GM12878 (cell line): ENCODE measurements at regions not wholly inside any gene's neighbourhood (a gene's known extent, or its start where the extent isn't known, plus 50 kb on each side); places are given as distances from the start of the nearest gene placed in this dataset.

Experiments used
- ATAC-seq: fragments of 200-7000 bp; cut with Tn5 transposase; 3 replicates; pipeline ENCODE4 v1.9.1; 2020; ENCODE audit warnings: mild to moderate bottlenecking, moderate library complexity
- BruUV-seq: library from RNA; stranded (reverse); fragments of 400-500 nt; replicated peaks from 2 replicates; lab custom pipeline; 2021; lab: Mats Ljungman, UMichigan
- CTCF ChIA-PET: fragments of 300-600 bp; sonication (Branson Sonifier 250); formaldehyde crosslinking; extraction: SDS; loops from one replicate; lab custom pipeline; 2021; ENCODE audit warnings: inconsistent platforms; lab: Yijun Ruan, JAX
- POLR2A ChIA-PET: fragments of 350-600 bp; formaldehyde crosslinking; extraction: SDS; loops from one replicate; lab custom pipeline; 2021; ENCODE audit warnings: inconsistent platforms; lab: Charles Lee
- RAD21 ChIA-PET: fragments of 300-600 bp; sonication (Branson Sonifier 250); formaldehyde crosslinking; loops from one replicate; lab custom pipeline; 2023; ENCODE audit warnings: antibody characterized with exemption; ENCODE audit not compliant: unreplicated experiment; lab: Charles Lee
- SMC1A ChIA-PET: fragments of 300-600 bp; sonication (Branson Sonifier 250); formaldehyde crosslinking; loops from one replicate; lab custom pipeline; 2023; ENCODE audit not compliant: unreplicated experiment, uncharacterized antibody; lab: Charles Lee
- DNase-seq: peaks from one replicate; pipeline ENCODE4 v3.0.0-alpha.2; 2011; ENCODE audit warnings: low read depth, low spot score
- FAIRE-seq: peaks from 3 replicates; lab custom pipeline; 2011; peaks lifted over from hg19 to GRCh38; lab: Jason Lieb, UNC
- H2AFZ ChIP-seq: 2 replicates; pipeline ENCODE4 v1.6.0; 2011; ENCODE audit warnings: low read depth, low read length, control low read depth; ENCODE audit not compliant: control insufficient read depth
- H3K27ac ChIP-seq: 2 replicates; pipeline ENCODE4 v1.5.1; 2011; ENCODE audit warnings: control low read depth; ENCODE audit not compliant: control insufficient read depth, insufficient read depth
- H3K27me3 ChIP-seq, 2 experiments: replicated peaks in 1 of 2; 2 replicates each; pipeline versions ENCODE4 v1.6.0 to v1.6.1; 2011; ENCODE audit warnings: low read length in 1 of 2; ENCODE audit not compliant: control insufficient read depth in 2 of 2, insufficient read depth in 2 of 2
- H3K36me3 ChIP-seq, 2 experiments: 2 replicates each; pipeline ENCODE4 v1.5.1; 2011; ENCODE audit warnings: low read length in 1 of 2; ENCODE audit not compliant: control insufficient read depth in 2 of 2, insufficient read depth in 2 of 2
- H3K4me1 ChIP-seq: 2 replicates; pipeline ENCODE4 v1.6.1; 2011; ENCODE audit warnings: mild to moderate bottlenecking, low read length, moderate library complexity, mixed read lengths; ENCODE audit not compliant: control insufficient read depth, insufficient read depth
- H3K4me2 ChIP-seq: 2 replicates; pipeline ENCODE4 v1.6.0; 2011; ENCODE audit warnings: control low read depth; ENCODE audit not compliant: control insufficient read depth, insufficient read depth
- H3K4me3 ChIP-seq: fragments of 200-600 bp; sonication (generic); 2 replicates; pipeline ENCODE4 v1.5.1; 2016
- H3K79me2 ChIP-seq: 2 replicates; pipeline ENCODE4 v1.6.0; 2011; ENCODE audit warnings: low read length; ENCODE audit not compliant: control insufficient read depth, insufficient read depth
- H3K9ac ChIP-seq: 2 replicates; pipeline ENCODE4 v1.8.0; 2011; ENCODE audit warnings: low read length, control low read depth, mixed read lengths; ENCODE audit not compliant: control insufficient read depth, insufficient read depth
- H3K9me3 ChIP-seq: replicated peaks from 3 replicates; pipeline ENCODE4 v1.5.1; 2011; ENCODE audit warnings: mild to moderate bottlenecking, low read length; ENCODE audit not compliant: control insufficient read depth, insufficient read depth
- H4K20me1 ChIP-seq: 2 replicates; pipeline ENCODE4 v1.6.0; 2011; ENCODE audit not compliant: control insufficient read depth, insufficient read depth
- BACH1 ChIP-seq: fragments of 450-650 bp; IDR thresholded peaks from 2 replicates; pipeline ENCODE4 v1.6.1; 2017; ENCODE audit warnings: mild to moderate bottlenecking, borderline replicate concordance
- EGR1 ChIP-seq, 2 experiments: IDR thresholded peaks; 1 replicate in 1 of 2; 2 replicates in 1 of 2; pipeline ENCODE4 v1.6.1; 2011 to 2012; ENCODE audit warnings: low read depth in 2 of 2, low read length in 2 of 2, borderline replicate concordance in 1 of 2, mild to moderate bottlenecking in 1 of 2, moderate library complexity in 1 of 2
- FOXM1 ChIP-seq: IDR thresholded peaks from 2 replicates; pipeline ENCODE4 v1.6.1; 2012; ENCODE audit warnings: low read depth, mild to moderate bottlenecking, inconsistent platforms, low read length, moderate library complexity
- YY1 ChIP-seq: IDR thresholded peaks from 2 replicates; pipeline ENCODE4 v1.6.1; 2011; ENCODE audit warnings: low read depth, mild to moderate bottlenecking, low read length
- ZBTB33 ChIP-seq: fragments of 450-650 bp; IDR thresholded peaks from 2 replicates; pipeline ENCODE4 v1.6.1; 2017; ENCODE audit warnings: mild to moderate bottlenecking
- ZBTB40 ChIP-seq: fragments of 450-650 bp; IDR thresholded peaks from 2 replicates; pipeline ENCODE4 v1.6.1; 2016; ENCODE audit warnings: mild to moderate bottlenecking, moderate library complexity, borderline replicate concordance
- WGBS: methylation state at CpG from one replicate; pipeline ENCODE4 v1.1.6; 2016; ENCODE audit warnings: low lambda C conversion rate; ENCODE audit not compliant: insufficient replicate concordance, insufficient coverage; ENCODE audit errors: missing lambda C conversion rate; 5-methylcytosine and 5-hydroxymethylcytosine counted together
- in situ Hi-C: fragments of 300-500 bp; cut with MboI; formaldehyde crosslinking; loops from 9 replicates; pipeline ENCODE4 v1.14.3; 2018; ENCODE audit warnings: mixed read lengths
- intact Hi-C: fragments of 100-400 bp; cut with micrococcal nuclease; formaldehyde crosslinking; loops from one replicate; pipeline ENCODE4 v1.14.2; 2022; ENCODE audit not compliant: unreplicated experiment

- ChIA-PET POLR2A (no interaction called here), RAD21 (no interaction called here), SMC1A (no interaction called here), CTCF (no interaction called here)
- 34% methylated on average over 2 of the region's 2 CpGs for WGBS
- no peak overlapping the region for H3K4me2 ChIP-seq
- in situ Hi-C loops (no loop called here), intact Hi-C loops (no loop called here)
- no peak overlapping the region for H3K9ac ChIP-seq
- H3K9me3 ChIP-seq = no peaks in the 10 kb centered on the region
- DNase-seq = no peak
- H3K4me3 ChIP-seq = no peak overlapping the region
- BruUV-seq = no TSS peak
- no peak overlapping the region for H2AFZ ChIP-seq
- no peak for FAIRE-seq
- H4K20me1 ChIP-seq = no peaks in the 10 kb centered on the region
- H3K4me1 ChIP-seq = no peaks in the 10 kb centered on the region
- no peaks in the 10 kb centered on the region for H3K27me3 ChIP-seq
- TF ChIP-seq FOXM1 (no peak), BACH1 (no peak), YY1 (no peak), EGR1 (IDR thresholded peaks at IDR 0.05; ENCODE audit: borderline replicate concordance in 1 of 2, low read depth in 2 of 2, low read length in 2 of 2) (no peak), ZBTB33 (no peak), ZBTB40 (no peak)
- no peak overlapping the region for H3K27ac ChIP-seq
- ATAC-seq = no peak
- H3K36me3 ChIP-seq = no peaks in the 10 kb centered on the region
- H3K79me2 ChIP-seq = no peaks in the 10 kb centered on the region
Observed at GRCh38 chrX:39473812-39474211, 623.9 kb downstream of the BCOR start.
